GM21423 (cell line): ENCODE measurements at regions not wholly inside any gene's neighbourhood (a gene's known extent, or its start where the extent isn't known, plus 50 kb on each side); places are given as distances from the start of the nearest gene placed in this dataset.
"Not testable (repeated sequence)": the region's sequence is repeated elsewhere in the genome, so short reads cannot be mapped to it uniquely, and the experiment has no call there.

Experiments
- ATAC-seq: cut with Tn5 transposase; IDR thresholded peaks from one replicate; pipeline ENCODE4 v1.9.1; 2021; ENCODE audit warnings: mild to moderate bottlenecking, moderate library complexity; ENCODE audit not compliant: unreplicated experiment

DNA sequence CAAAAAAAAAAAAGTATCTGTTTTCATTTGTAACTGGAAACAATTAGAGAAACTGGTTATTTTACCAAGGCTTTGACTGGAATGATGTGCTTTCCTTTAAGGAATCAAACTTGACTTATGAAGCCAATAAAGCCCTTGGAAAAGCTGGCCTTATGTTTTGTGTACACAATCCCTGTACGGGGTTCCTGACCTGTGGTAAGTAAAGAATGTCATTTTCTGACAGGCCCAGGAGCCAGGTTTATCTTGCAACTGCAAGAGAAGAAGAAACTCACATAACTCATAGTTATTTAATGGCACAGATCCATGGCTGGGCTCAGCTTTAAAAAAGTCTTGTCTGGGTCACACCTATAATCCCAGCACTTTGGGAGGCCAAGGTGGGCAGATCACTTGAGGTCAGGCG, 235.9 kb upstream of the RAI14 start:
- not testable (repeated sequence) for ATAC-seq

DNA sequence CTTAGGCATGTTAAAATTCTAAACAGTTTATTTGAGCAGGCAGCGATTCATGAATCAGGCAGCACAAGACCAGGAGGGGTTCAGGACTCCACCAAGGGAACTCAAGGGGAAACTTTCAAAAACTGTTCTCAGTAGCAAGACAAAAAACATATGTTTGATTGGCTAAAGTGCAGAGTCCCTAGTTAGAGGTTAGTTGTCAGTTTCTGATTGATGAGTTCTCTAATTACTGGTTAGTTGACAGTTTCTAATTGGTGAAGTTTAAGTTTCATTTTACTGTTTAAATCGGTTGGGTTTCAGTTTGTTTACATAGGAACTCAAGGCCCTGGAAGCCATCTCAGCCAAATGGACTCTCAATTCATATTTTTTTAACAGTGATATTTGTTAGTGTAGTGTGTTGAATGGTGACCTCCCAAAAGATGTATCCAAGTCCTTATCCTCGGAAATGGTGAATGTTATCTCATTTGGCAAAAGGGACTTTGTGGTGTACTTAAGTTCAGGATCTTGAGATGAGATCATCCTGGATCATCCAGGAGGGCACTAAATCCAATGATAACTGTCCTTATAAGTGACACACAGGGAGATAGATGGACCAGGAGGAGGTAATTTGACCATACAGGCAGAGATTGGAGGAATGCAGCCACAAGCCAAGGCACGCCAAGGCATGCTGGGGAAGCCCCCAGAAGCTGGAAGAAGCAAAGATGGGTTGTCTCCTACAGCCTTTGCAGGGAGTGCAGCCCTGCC, 219.2 kb upstream of the RAI14 start:
- no peak for ATAC-seq

DNA sequence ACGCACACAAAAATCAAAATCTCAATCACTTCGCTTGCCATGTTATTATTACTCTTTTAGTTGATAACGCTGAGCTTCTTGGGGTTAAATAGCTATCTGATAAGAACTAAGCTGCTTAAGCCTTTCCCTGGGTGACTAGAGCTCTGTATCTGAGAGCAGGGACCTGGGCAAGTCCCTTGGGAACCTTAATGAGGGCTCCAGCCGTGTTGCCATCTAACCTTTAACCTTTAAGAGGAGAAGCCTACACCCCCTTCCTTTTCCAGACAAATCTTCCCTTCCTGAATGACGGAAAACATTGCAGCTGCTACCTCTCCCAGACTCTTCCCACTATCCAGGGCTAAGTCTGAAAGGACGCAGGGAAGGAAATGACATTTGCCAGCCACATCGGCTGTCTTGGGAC, 216.5 kb upstream of the RAI14 start:
- no peak for ATAC-seq

DNA sequence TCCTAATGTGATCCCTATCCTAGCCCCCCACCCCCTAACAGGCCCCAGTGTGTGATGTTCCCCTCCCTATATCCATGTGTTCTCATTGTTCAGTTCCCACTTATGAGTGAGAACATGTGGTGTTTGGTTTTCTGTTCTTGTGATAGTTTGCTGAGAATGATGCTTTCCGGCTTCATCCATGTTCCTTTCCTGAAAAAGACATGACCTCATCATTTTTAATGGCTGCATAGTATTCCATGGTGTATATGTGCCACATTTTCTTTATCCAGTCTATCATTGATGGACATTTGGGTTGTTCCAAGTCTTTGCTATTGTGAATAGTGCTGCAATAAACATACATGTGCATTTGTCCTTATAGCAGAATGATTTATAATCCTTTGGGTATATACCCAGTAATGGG, 214.4 kb upstream of the RAI14 start:
- not testable (repeated sequence) for ATAC-seq

DNA sequence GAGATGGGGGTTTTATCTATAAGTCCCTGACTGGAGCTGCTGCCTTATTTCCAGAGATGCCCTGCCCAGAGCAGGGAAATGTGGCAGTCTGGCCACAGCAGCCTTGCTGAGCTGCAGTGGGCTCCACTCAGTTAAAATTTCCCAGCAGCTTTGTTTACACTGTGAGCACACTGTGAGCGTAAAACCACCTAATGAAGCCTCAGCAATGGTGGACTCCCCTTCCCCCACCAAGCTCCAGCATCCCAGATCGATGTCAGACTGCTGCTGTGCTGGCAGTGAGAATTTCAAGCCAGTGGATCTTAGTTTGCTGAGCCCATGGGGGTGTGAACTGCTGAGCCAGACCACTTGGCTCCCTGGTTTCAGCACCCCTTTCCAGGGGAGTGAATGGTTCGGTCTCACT, 208.7 kb upstream of the RAI14 start:
- no peak for ATAC-seq

DNA sequence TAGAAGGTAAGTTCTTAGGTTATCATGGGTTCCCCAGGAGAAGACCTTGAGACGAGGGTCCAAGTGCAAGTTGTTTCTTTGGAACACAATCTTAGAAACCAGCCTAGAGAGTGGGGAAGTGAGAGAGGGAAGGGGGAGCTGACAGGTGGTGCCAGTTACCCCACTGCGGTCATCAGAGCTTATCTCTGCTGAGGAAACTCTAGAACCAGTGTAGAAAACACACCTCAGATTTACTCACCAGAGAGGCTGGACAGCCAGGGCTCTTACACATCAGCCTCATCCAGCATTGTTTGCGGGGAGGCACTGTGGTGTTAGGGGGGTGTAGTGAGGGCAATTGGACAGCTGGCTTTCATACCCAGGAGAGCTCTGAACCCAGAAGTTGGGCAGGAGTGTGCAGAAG, 206.5 kb upstream of the RAI14 start:
- ATAC-seq = no peak

DNA sequence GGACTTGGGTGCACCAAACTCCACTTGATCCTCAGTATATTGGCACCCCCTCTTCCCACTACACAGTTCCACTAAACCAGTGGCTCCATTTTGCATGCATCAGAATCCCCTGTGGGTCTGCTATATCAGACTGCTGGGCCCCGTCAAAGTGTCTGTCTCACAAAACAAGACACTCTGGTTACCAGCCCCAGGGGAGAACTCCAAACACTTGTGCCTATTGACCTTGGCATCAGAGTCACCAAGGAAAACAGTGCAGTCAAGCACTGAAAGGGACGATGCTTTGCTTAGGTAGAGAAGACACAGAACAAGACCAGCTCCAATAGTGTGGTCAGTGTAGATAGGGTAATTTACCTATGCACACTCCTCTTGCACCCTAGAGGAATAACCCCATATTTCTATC, 205.8 kb upstream of the RAI14 start:
- no peak for ATAC-seq

DNA sequence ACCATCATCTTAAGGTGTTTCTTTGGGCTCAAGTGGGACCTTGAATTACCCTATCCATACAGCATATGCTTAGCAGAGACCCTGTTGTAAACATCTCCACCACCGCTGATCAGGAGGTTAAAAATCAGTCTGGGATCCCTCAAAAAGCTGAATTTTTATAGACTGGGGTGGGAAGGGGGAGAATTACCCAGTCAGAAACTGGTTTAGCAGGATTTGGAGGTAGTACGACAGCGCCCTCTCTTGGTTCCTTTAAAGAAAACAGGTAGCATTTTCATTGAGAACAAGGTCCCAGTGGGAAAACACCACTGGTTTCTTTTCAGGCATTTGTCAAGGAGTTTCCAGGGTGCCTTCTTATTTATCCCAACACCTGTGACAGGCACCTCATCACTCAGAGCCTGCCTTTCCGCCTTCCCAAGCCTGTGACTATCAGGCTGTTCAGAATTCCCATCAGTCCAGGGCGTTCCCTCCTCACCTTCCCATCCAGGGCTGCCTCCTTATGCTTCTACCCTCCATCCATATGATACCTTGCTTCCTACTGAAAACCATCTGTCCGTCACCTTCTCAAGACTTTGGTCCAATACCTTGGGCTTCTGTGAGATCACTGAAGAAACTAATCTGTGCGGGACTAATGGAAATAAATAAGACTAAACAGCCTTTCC, 203.8 kb upstream of the RAI14 start:
- no peak for ATAC-seq

DNA sequence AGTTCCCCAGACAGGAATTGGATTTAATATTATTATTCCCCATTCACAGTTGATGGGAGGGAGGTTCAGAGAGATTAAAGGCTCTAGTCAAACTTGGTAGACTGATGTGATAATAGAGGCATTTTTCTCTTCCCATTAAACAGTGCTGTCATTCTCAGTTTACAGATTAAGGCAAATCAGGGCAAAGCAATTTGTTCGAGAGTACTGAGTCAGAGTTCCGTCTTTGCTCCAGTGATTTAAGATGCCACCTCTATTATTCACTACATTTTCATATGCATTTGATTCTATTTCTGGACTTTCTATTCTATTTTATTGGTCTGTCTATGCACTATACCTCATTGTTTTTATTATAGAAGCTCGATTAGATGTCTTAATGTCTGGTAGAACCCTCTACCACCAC, 201.0 kb upstream of the RAI14 start:
- ATAC-seq = no peak

DNA sequence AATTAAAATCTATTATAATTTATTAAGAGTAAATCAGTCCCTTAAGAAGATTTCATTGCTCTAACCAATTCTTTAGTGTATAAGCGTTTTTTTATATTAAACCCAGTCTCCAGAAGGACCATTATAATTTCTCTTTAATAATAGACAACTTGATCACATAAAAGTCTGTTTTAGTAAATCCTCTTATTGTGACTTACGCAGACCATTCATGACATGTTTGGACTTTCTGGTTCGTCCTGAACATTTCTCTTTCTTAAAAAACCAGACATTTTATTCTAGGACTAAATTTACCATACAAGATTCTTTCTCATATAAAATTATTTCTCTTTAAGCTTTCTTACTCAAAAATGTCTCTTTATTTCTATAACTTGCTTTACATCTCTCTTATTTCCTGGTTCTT, 196.2 kb upstream of the RAI14 start:
- no peak for ATAC-seq

DNA sequence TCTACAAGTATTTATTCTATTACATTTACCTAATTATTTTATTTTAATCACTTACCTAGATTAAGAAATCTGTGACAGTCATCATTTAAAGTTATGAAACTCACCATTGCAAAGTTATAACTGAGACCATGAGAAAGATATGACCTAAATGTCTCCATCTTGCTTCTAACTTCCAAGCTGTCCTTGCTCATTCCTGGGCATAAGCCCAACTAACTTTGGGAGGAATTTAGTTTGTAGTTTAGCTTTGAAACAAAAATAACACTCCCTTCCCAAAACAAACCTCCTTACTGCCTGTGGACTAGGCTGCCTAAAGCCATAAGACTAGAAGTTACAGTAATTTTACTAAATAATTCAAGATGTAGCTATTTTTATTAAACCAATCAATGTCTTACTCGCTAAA, 195.6 kb upstream of the RAI14 start:
- ATAC-seq = no peak

DNA sequence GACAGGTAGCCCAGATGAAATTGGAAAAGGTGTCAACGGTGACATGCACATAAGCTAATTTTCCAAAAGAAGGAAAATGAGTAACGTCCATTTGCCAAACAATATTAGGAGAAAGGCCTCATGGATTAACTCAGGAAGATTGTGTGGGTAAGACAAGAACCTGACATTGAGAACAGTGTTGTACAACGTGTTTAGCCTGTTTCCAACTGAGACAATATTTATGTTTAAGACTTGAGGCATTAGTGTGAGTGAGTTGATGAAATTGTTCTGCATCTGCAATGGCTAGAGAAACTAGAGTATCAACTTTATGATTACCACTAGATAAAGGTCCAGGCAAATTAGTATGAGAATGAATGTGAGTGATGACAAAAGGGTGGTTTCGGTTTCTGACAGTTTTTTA, 191.3 kb upstream of the RAI14 start:
- ATAC-seq = no peak

DNA sequence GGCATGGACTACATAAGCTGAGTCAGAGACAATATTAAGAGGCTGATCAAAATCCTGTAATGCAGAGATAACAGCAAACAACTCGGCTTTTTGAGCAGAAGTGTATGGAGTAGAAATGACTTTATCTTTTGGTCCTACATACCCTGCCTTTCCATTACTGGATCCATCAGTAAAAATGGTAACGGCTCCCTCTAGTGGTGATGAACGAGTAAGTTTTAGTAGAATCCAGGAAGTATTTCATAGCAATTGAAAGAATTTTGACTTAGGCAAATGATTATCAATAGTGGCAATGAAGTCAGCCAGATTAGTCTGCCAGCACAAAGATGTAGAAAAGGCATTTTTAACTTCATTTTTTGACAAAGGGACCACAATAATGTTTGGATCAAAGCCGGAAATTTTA, 190.8 kb upstream of the RAI14 start:
- ATAC-seq = not testable (repeated sequence)

DNA sequence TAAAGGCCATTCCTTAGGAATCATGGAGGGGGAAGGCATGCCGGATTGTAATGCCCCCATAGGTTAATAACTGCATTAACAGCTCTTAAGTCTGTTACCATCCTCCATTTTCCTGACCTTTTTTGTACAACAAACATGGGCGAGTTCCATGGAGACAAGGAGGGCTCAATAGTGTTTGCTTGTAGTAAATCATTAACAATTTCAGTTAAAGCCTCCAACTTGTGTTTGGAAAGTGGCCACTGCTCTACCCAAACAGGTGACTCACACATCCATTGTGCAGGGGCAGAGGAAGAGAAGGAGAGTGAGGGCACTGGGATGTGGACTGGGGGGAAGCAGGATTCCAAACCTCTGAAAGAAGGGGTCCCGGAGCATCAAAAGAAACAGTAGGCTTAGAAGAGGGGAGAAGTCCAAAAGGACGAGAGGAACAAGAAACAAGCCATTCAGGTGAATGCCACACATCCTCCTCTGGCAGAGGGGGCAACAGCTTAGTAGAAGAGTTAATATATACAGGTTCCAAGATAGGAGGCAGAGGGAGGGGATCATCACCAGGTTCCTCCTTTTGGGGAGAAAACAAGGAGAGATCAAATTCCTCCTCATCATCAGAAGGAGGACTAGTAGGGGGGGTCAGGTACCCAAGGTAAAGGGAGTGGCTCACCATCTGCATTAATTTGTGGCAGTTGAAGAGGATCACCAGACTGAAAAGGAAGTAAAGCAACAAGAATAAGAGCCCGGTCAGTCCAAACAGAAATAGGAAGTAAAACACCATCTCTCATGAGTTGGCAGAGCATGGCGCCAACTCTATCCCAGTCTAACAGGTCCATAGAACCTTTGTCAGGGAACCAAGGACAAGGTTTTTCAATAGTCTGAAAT, 189.4 kb upstream of the RAI14 start:
- ATAC-seq = not testable (repeated sequence)

DNA sequence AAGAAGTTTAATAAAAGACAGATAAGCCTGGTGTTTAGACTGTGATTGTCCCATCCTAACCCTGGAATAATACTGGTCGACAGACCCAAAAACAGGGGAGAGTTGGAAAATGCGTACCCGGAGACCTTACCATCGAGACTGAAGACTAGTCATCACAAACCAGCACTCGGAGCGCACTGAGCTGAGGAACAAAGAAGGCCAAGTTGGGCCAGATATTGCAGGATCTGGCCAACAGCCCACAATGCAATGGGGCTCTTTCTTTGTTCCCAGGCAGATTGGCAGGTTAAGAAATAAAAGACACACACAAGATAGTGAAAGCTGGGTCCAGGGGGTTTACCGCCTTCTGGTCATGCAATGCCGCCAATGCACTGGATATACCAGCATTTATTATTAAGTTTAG, 188.7 kb upstream of the RAI14 start:
- ATAC-seq = no peak

DNA sequence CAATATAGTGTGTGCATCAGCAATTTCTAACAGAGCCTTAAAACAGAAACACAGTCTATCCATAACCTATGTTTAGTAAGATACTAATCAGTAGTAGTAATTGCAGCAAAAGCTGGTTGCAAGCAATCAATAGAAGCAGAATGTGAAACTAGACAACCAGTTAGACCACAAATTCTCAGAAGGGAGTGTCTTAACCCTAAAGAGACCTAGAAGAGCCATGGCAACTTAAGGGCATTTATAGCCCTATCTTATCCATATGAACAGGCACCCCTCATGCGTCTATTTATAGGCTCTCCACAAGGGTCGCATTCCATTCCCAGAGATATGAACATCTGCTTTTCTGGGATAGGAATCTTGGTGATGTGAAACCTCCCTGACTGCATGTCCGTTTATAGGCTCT, 188.1 kb upstream of the RAI14 start:
- ATAC-seq = peak; percentile 68

DNA sequence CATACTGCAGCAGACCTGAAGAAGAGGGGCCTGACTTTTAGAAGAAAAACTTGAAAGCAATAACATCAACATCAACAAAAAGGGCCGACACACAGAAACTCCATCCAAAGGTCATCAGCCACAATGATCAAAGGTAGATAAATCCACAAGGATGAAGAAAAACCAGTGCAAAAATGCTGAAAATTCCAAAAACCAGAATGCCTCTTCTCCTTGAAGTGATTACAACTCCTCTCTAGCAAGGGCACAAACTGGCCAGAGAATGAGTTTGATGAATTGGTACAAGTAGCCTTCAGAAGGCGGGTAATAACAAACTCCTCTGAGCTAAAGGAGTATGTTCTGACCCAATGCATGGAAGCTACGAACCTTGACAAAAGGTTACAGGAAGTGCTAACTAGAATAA, 186.2 kb upstream of the RAI14 start:
- no peak for ATAC-seq

DNA sequence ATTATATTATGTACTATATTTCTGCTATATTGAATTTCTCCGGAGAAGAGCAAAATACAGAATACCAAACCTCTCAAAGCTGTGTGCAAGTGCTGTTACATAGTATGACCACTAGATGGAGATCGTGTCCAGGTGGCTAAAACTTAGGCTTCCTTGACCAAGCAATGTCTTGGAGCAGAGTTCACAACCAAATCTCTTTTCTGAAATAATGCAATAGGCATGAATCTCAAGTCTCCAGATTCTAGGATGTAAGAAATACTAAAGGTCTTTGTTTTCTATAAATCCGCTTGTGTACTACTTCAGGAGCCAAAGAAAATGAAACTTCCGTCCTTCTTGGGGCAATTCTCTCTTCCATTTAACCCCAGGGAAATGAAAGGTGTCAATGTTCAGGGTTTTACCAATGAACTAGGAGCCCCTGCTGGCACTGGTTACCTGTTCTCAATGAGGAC, 181.5 kb upstream of the RAI14 start:
- ATAC-seq = peak; percentile 46

DNA sequence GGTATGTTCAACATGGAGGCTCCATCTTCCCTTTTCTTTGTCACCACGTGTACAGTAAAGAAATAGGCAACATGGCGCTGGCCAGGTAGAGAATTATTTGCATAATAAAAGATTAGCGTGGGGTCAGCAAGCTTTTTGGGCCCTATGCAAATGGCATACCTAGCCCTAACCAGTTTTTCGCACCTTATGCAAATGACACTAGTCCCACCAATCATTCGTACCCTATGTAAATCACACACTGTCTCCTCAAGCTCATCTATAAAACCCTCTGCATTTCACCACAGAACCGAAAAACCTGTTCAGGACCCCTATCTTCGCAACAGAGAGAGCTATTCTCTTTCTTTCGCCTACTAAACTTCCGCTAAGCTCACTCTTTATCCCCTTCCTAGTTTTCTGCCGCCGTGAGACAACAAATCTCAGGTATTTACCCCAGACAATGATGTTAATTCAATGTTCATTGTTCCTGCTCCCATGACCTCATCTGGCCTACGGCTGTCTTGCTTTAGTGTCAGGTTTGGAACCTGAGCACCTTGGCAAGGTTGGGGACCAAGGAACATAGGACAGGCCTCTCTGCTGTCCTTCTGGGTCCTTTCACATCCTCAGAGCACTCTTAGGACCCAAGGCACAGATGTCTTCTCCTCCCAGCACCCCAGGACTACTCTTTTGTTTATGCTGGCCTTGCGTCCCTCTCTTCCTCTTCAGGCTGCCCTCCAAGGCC, 180.7 kb upstream of the RAI14 start:
- no peak for ATAC-seq

DNA sequence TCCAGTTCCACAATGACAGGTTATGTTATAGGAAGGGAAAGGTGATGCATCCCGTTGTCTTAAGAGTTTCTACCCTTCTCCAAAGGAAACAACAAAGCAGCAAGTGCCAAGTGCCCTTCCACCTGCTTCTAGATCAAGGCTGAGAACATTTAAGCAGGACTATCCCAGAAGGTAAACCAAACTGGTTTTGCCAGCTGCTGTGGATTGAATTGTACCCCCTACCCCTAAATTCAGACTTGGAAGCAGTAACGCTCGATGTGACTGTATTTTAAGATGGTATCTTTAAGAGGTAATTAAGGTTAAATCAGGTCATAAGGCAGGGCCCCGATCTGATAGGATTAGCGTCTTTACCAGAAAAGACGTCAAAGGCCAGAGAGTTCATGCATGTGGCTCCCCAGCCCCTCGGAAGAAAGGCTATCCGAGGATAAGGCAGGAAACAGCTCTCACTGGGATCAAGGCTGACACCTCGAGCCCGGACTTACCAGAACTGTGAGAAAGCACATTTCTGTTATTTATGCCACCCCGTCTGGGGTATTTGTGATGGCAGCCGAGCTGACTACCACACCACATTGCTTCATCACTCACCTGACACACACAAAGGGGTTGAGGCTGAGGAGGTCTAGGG, 179.1 kb upstream of the RAI14 start:
- no peak for ATAC-seq
